G401 (cell line): ENCODE measurements at regions not wholly inside any gene's neighbourhood (a gene's known extent, or its start where the extent isn't known, plus 50 kb on each side); places are given as distances from the start of the nearest gene placed in this dataset.
"Not testable (repeated sequence)": the region's sequence is repeated elsewhere in the genome, so short reads cannot be mapped to it uniquely, and the experiment has no call there.

Experiments used
- DNase-seq: peaks from one replicate; pipeline ENCODE4 v3.0.0-alpha.2; 2015; ENCODE audit warnings: low spot score
- in situ Hi-C: cut with HindIII; loops from 2 replicates; pipeline ENCODE4 v1.10.0; 2016; ENCODE audit warnings: low sequenced_read_pairs, mixed read lengths

DNA sequence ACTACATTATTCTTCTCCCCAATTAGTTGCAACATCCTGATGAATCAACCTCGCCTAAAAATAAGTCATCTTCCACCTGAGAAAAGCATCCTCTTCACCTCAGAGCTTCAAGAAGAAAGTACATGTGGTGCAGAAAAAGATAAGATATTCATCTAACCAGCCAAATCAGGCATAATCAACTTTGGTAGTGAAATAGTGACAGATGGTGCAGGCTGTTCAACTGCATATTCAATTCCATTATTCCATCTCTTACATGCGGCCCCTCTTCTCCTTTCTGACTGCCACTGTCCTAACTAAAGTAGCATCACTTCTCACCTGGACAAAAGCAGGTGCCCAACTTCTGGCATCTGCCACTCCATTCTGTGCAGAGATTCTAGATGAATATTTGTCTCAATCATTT lies 148.4 kb upstream of the STEAP1 start:
- in situ Hi-C loops = no loop called here

DNA sequence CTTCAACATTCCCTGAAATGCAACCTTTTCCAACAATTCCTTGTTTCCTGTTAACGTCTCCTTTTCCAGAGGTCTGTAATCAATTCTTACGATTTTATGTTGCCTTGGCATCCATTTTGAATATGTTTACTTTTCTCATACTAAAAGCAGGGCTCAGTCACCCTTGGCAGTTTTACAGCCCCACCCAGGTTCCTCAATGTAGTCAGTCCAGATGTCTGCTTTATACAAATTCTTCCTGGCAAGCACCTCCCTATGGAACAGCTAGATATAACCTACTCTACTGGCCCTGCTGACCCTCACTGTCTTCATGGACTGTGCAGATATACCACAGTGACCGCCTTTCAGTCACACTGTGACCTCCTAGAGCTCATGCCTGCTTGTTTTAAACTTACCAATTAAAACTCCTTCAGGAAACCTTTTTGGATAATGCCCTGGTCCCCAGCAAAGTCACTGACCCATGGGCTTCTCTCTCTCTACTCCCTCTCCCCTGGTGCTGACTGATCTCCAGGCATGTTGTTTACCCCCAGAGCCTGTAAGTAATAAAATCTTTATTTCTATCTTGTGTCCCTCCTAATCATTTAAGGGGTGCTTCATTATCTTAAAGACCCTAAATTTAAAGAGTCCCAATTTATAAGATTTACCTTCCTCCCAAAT lies 147.1 kb upstream of the STEAP1 start:
- DNase-seq = no peak
- in situ Hi-C loops = no loop called here

More for the DNA sequence above, 148.4 kb upstream of the STEAP1 start:
- DNase-seq = no peak

DNA sequence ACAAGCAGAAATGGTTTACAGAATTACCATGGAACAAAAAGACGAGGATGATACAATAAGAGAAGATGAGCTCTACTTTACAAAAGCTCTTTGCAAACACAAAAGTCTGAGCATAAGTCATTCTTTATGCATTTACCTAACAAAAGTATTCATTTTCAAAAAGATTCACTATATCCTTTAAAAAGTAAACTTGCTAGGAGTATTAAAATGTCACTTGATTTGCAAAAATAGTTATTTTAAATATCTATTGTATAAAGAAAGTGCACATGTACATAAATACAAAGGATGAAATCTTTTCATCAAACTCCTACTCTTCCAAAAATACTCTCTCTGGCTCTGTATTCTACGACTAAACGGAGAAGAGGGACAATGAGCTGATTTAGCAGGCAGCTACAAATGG lies 146.4 kb upstream of the STEAP1 start:
- no peak for DNase-seq
- in situ Hi-C loops = no loop called here

DNA sequence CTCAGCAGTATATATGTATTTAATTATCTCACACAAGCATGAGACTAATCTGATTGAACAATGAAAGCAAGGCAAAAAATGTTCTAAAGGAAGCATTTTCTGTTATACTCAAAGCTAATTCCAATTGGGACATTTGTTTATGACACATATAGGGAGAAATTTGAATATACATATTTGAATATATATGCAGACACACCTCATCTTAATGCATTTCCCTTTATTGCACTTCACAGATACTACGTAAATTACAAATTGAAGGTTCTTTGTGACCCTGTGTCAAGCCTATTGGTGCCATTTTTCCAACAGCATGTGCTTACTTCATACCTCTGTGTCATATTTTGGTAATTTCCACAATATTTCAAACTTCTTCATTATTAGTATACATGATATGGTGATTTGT lies 132.1 kb upstream of the STEAP1 start:
- in situ Hi-C loops = no loop called here
- no peak for DNase-seq

DNA sequence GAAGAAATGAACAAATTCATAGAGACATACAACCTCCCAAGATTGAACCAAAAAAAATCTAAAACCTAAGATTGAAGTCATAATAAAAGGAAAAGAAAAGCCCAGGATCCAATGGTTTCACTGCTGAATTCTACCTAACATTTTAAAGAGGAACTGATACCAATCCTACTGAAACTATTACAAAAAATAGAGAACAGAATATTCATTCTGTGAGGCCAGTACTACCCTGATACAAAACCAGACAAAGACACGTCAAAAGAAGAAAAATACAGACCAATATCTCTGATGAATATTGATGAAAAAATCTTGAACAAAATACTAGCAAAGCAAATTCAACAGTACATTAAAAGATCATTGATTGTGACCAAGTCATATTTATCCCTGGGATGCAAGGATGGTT lies 128.5 kb upstream of the STEAP1 start:
- in situ Hi-C loops = no loop called here
- DNase-seq = no peak

DNA sequence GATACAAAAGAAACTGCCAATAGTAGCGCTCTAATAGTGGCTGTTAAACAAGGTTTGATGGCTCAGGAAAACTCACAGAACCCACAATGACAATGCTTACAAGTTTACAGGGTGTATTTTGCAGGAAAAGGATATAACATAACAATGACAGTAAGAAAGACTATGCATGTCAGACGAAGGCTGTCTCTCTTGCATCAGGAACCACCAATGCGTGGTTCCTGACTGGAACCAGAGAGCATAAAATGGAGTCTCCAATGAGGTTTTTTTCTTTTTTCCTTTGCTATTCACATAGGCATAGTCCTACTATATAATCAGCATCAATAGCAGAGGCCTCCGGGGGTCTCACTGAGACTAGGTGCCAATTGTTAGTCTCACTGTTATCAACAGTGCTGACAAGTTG lies 120.4 kb upstream of the STEAP1 start:
- no peak for DNase-seq

DNA sequence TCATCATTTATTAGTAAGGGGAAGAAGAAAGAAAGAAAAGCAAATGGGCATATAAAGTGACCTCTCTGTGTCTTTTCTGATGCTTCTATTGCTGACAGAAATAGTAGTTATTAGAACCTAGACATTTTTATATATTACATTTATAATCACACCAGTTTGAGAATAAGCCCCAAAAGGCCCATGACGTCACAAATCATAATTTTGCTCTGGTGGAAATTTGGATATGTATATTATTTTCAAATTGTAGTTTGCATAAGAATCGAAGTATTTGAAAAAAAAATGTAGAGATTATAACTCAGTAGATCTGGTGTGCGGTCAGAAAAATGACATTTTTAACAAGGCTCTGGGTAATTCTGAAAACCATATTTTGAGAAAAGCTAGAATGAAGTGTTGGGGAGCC lies 101.2 kb upstream of the STEAP1 start:
- in situ Hi-C loops = no loop called here
- DNase-seq = no peak

More for the DNA sequence above, 120.4 kb upstream of the STEAP1 start:
- in situ Hi-C loops = no loop called here

DNA sequence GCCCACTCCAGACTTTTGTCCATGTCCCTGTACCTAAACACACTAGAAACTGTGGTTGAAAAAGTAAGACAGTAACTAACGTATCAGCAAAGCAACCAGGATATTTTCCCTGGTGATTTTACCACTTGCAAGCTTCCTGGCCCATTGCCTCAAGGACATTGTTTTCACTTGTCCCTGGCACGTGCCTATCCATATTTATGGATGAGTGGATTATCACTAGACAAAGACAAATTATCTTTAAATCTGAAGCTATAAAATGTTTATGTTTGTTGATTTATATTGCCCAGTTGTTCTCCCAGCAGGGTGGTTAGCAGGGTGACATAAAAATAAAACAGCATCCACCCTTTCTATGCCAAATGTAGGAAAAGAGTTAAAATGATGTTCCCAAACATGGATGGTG lies 93.2 kb upstream of the STEAP1 start:
- no peak for DNase-seq
- in situ Hi-C loops = no loop called here

DNA sequence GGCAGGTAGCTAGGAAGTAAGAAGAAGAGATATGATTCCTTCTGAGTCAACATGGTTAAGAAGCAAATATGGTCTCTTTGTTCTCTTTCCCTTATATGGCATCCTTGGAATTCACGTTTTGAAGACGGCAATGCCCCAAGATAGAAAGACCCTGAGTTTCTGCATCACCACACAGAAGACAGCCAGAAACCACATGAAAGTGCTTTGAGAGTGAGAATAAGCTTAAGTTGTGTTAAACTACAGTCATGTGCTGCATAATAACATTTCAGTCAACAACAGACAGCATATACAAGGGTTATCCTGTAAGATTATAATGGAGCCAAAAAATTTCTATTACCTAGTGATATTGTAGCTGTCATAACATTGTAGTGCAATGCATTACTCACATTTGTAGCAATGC lies 89.9 kb upstream of the STEAP1 start:
- no peak for DNase-seq
- in situ Hi-C loops = no loop called here

DNA sequence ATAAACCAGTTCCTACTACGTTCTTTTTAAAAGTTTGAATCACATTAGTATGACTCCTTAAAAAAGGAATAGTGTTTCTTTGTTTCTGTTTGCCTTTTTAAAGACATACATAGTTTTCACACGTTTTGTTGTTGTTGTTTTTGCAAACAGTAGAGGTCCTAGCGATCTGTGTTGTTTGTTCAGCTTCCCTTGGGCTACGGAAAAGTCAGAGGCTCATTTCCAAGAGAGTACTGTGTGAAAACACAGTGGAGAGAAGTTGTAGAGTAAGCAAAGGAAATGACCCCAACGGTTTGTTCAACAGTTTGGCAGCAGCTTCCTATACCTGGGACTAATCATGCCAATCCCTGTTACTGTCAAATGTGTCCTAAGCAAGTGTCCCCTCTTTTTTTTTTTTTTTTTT lies 87.1 kb upstream of the STEAP1 start:
- in situ Hi-C loops = no loop called here
- no peak for DNase-seq

DNA sequence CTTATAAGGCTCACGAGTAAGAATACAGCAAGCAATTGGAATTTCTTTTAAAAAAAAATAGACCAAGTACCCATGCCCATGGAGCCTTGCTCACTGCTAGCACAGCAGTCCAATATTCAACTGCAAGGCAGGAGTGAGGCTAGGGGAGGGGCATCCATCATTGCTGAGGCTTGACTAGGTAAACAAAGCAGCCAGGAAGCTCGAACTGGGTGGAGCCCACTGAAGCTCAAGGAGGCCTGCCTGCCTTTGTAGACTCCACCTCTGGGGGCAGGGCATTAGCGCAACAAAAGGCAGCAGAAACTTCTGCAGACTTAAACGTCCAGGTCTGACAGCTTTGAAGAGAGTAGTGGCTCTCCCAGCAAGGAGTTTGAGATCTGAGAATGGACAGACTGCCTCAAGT lies 84.0 kb upstream of the STEAP1 start:
- in situ Hi-C loops, DNase-seq: not testable (repeated sequence)

DNA sequence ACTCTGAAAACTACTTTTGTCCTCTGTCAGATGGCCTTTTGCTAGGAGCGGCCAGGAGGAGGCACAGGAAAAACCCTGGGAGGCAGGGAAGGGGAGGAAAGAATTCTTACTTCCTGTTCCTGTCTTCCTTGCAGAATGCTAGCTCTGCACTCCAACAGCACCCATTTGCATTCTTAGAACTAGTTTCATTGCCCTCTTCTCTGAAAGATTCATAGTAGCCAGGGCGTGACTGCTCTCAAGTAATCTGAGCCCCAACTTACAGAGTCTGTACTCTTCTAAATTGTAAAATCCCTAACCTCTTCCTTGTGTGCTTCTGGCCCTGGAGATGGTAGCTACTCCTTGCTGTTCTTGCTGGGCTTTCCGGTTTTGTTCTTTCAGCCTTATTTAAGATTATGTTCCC lies 75.3 kb upstream of the STEAP1 start:
- in situ Hi-C loops = no loop called here
- DNase-seq = no peak

DNA sequence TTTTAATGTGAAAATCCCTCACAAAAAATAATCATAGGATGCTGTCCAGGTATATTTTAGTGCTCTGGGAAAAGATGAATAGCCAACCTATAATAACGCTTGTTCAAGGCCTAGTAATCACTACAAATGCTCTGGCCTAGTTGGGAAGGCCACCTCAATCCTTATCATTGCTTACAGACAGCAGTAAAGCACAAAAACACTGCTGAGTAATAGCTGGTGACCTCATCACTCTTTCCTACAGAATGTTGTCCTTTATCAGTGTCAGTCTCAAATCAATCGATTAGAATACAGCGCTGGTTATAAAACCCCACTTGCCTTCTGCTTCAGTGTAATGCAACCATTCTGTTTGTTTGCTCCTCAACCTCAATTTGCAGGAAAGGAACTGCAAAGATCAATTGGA lies 72.6 kb upstream of the STEAP1 start:
- no peak for DNase-seq
- in situ Hi-C loops = no loop called here

DNA sequence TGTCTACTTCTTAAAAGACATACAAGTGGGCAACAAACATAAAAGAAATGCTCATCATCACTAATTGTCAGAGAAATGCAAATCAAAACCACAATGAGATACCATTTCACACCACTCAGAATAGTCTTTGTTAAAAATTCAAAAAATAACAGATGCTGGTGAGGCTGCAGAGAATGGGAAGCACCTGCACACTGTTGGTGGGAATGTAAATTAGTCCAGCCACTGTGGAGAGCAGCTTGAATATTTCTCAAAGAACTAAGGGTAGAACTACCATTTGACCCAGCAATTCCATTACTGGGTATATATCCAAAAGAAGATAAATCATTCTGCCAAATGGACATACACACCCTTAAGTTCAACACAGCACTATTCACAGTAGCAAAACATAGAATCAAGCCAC lies 61.8 kb upstream of the STEAP1 start:
- no peak for DNase-seq
- in situ Hi-C loops = no loop called here

DNA sequence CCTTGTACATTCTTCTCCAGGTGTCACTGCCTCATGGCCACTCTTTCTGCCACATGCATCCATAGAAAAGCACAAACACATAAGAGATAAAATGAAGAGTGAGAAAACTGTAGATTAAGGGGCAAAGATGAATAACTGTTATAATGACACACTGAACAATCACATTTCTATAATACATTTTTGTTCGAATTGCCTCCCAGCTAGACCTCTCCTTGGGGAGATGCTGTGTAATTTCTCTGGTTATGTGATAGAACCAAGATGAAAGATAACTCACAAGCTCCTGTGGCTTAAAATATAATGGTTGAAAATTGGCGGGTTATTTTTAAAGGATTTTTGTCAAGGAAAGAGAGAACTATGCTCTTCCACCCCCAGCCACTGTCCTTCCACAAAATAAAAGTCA lies 60.2 kb upstream of the STEAP1 start:
- DNase-seq = no peak
- in situ Hi-C loops = no loop called here
